ENCODE measurements at regions not wholly inside any gene's neighbourhood (a gene's known extent, or its start where the extent isn't known, plus 50 kb on each side); places are given as distances from the start of the nearest gene placed in this dataset.

DNA sequence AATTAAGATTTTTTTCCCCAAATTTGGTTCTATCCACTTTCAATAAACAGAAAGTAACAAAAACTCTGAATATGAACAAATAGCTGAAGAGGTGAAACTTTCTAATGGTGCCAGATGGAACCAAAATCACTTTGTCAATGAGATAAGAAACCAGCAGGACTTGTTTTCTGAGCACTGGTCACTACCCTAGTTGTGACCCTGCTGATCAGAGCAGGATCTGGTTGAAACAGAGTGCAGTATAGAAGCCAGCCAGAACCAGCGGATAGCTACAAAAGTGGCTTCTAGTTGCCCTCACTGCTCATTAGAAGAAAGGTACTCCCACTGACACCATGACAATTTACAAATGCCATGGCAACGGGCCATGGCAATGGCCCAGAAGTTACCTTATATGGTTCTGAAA, 158.3 kb upstream of the PIEZO2 start:
- TF ChIP-seq, protein P1, sequence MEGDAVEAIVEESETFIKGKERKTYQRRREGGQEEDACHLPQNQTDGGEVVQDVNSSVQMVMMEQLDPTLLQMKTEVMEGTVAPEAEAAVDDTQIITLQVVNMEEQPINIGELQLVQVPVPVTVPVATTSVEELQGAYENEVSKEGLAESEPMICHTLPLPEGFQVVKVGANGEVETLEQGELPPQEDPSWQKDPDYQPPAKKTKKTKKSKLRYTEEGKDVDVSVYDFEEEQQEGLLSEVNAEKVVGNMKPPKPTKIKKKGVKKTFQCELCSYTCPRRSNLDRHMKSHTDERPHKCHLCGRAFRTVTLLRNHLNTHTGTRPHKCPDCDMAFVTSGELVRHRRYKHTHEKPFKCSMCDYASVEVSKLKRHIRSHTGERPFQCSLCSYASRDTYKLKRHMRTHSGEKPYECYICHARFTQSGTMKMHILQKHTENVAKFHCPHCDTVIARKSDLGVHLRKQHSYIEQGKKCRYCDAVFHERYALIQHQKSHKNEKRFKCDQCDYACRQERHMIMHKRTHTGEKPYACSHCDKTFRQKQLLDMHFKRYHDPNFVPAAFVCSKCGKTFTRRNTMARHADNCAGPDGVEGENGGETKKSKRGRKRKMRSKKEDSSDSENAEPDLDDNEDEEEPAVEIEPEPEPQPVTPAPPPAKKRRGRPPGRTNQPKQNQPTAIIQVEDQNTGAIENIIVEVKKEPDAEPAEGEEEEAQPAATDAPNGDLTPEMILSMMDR (IDR thresholded peaks at IDR 0.05; ENCODE audit: extremely low read depth, low read depth, low read length) = no peak

DNA sequence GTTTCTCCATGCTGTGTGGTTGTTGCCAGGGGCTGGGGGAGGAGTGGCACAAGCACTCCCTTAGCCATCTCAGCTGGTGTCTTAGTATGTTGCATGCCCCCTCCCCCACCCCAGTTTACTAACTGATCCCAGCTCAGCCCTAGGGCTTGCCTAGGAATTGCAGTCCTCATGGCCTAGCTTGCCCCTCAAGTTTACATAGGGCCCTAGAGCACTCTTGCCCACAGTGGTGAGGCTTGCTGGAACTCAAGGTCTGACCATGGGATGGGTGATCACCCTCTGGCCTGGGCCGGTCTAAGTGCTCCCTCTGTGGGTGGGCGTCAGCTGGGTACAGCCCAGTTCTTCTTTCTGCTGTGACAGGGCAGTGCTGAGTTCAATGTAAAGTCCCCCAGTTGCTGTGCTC, 156.1 kb upstream of the PIEZO2 start:
- Histone ChIP-seq H3K27me3 (ENCODE audit: insufficient read depth, low read length) (no peaks in the 10 kb centered on the region), H3K4me2 (ENCODE audit: insufficient read depth, low read length) (no peak overlapping the region), H3K9me3 (ENCODE audit: low read depth, low read length) (peaks cover 1% of the 10 kb centered on the region), H3K36me3 (ENCODE audit: insufficient read depth, low read length) (no peaks in the 10 kb centered on the region), H3K27ac (ENCODE audit: low read depth, low read length) (no peak overlapping the region), H3K4me3 (ENCODE audit: insufficient read depth, low read length) (no peak overlapping the region), H4K20me1 (ENCODE audit: insufficient read depth, low read length) (no peaks in the 10 kb centered on the region), H3K4me1 (ENCODE audit: insufficient read depth, low read length) (peaks cover 11% of the 10 kb centered on the region), H2AFZ (ENCODE audit: low read length) (no peak overlapping the region), H3K79me2 (ENCODE audit: insufficient read depth, low read length) (no peaks in the 10 kb centered on the region)
- TF ChIP-seq, protein P1 (IDR thresholded peaks at IDR 0.05; ENCODE audit: extremely low read depth, low read depth, low read length) = no peak
- no peak for DNase-seq (ENCODE audit: insufficient read length, low spot score, missing footprints)

More for the DNA sequence above, 158.3 kb upstream of the PIEZO2 start:
- no peak overlapping the region for H3K27ac ChIP-seq (ENCODE audit: low read depth, low read length)
- H3K79me2 ChIP-seq (ENCODE audit: insufficient read depth, low read length) = no peaks in the 10 kb centered on the region
- H3K9me3 ChIP-seq (ENCODE audit: low read depth, low read length) = no peaks in the 10 kb centered on the region
- H3K4me3 ChIP-seq (ENCODE audit: insufficient read depth, low read length) = no peak overlapping the region
- peaks cover 11% of the 10 kb centered on the region for H3K4me1 ChIP-seq (ENCODE audit: insufficient read depth, low read length)
- no peaks in the 10 kb centered on the region for H3K27me3 ChIP-seq (ENCODE audit: insufficient read depth, low read length)
- no peak overlapping the region for H2AFZ ChIP-seq (ENCODE audit: low read length)
- H4K20me1 ChIP-seq (ENCODE audit: insufficient read depth, low read length) = no peaks in the 10 kb centered on the region
- no peak for DNase-seq (ENCODE audit: insufficient read length, low spot score, missing footprints)
- H3K36me3 ChIP-seq (ENCODE audit: insufficient read depth, low read length) = no peaks in the 10 kb centered on the region
- no peak overlapping the region for H3K4me2 ChIP-seq (ENCODE audit: insufficient read depth, low read length)

DNA sequence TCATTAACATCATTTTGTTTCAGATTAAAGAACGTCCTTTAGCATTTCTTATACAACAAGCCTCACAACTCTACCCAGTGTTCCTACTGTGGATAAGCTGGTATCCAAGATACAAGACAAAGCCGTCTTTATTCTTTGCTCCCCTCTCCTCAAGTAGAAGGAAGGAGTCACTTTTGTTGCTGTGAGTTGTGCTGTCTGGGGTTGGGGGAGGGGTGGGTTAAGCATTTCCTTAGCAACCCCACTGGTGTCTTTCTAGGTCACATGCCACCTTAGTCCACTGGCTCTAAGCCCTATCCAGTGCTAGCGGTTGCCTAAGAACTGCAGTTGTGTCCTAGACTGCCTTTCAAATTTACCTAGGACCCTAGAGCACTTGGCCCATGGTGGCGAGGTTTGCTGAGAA, 155.6 kb upstream of the PIEZO2 start:
- Histone ChIP-seq H3K79me2 (ENCODE audit: insufficient read depth, low read length) (no peaks in the 10 kb centered on the region), H4K20me1 (ENCODE audit: insufficient read depth, low read length) (no peaks in the 10 kb centered on the region), H3K4me2 (ENCODE audit: insufficient read depth, low read length) (no peak overlapping the region), H3K27me3 (ENCODE audit: insufficient read depth, low read length) (no peaks in the 10 kb centered on the region), H3K36me3 (ENCODE audit: insufficient read depth, low read length) (no peaks in the 10 kb centered on the region), H3K9me3 (ENCODE audit: low read depth, low read length) (peaks cover 1% of the 10 kb centered on the region), H3K27ac (ENCODE audit: low read depth, low read length) (no peak overlapping the region), H3K4me3 (ENCODE audit: insufficient read depth, low read length) (no peak overlapping the region), H2AFZ (ENCODE audit: low read length) (no peak overlapping the region), H3K4me1 (ENCODE audit: insufficient read depth, low read length) (peaks cover 11% of the 10 kb centered on the region)
- DNase-seq (ENCODE audit: insufficient read length, low spot score, missing footprints) = no peak
- TF ChIP-seq, protein P1 (IDR thresholded peaks at IDR 0.05; ENCODE audit: extremely low read depth, low read depth, low read length) = no peak

DNA sequence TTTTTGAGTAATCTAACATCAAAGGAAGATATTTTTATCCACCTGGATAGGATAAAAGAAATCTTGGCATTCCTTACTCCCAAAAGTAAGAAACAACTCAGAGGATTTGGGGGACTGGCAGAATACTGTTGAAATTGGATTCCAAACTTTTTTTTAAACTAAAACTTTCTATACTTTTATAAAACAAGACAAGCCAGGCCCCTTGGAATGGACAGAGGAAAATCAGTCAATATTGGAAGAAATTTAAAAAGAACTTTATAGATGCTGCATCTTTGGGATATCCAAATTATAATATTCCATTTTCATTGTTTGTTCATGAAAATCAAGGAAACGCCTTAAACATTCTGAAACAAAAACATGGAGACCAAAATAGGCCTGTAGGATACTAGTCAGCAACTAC, 147.6 kb upstream of the PIEZO2 start:
- DNase-seq (ENCODE audit: insufficient read length, low spot score, missing footprints) = no peak
- TF ChIP-seq, protein P1 (IDR thresholded peaks at IDR 0.05; ENCODE audit: extremely low read depth, low read depth, low read length) = no peak
- H3K9me3 ChIP-seq (ENCODE audit: low read depth, low read length) = peaks cover 1% of the 10 kb centered on the region
- H3K4me1 ChIP-seq (ENCODE audit: insufficient read depth, low read length) = no peaks in the 10 kb centered on the region
- no peak overlapping the region for H3K4me3 ChIP-seq (ENCODE audit: insufficient read depth, low read length)
- H3K27ac ChIP-seq (ENCODE audit: low read depth, low read length) = no peak overlapping the region
- no peak overlapping the region for H3K4me2 ChIP-seq (ENCODE audit: insufficient read depth, low read length)
- H3K79me2 ChIP-seq (ENCODE audit: insufficient read depth, low read length) = no peaks in the 10 kb centered on the region
- H3K36me3 ChIP-seq (ENCODE audit: insufficient read depth, low read length) = no peaks in the 10 kb centered on the region
- no peak overlapping the region for H2AFZ ChIP-seq (ENCODE audit: low read length)
- peaks cover 9% of the 10 kb centered on the region for H3K27me3 ChIP-seq (ENCODE audit: insufficient read depth, low read length)
- H4K20me1 ChIP-seq (ENCODE audit: insufficient read depth, low read length) = no peaks in the 10 kb centered on the region

Data from osteoblast (primary cell).